Fibroblast of mammary gland (primary cell): ENCODE measurements at regions not wholly inside any gene's neighbourhood (a gene's known extent, or its start where the extent isn't known, plus 50 kb on each side); places are given as distances from the start of the nearest gene placed in this dataset.

Experiments
- DNase-seq: peaks from one replicate; pipeline ENCODE4 v3.0.0-alpha.2; 2010; ENCODE audit warnings: low read depth
- H3K4me3 ChIP-seq: 2 replicates; pipeline ENCODE4 v1.5.1; 2011; ENCODE audit warnings: low read depth, mild to moderate bottlenecking, low read length, moderate library complexity; ENCODE audit not compliant: control insufficient read depth
- TF ChIP-seq, protein P1 (sequence below): conservative IDR thresholded peaks from 2 replicates; pipeline ENCODE4 v1.5.1; 2011; ENCODE audit warnings: low read depth, low read length, inconsistent platforms; ENCODE audit not compliant: control insufficient read depth, insufficient read depth

DNA sequence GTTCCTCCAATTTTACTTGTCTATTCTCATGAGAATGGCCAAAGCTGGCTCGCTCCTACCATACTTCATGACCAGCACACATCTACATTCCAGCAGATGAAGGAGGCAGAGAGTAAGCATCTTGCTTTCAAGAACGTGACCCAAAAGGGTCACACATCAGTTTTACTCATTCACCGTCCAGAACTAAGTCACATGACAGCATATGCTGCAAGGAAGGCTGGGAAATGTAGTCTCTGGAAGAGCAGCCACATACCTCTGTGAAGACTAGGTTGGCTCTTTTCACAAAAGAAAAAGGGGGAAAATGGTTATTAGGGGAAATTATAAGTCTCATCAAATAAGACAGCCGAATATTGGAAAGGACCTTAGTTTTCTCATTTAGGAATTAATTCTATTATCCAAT is 835.3 kb downstream of the EPHA4 start:
- TF ChIP-seq, protein P1, sequence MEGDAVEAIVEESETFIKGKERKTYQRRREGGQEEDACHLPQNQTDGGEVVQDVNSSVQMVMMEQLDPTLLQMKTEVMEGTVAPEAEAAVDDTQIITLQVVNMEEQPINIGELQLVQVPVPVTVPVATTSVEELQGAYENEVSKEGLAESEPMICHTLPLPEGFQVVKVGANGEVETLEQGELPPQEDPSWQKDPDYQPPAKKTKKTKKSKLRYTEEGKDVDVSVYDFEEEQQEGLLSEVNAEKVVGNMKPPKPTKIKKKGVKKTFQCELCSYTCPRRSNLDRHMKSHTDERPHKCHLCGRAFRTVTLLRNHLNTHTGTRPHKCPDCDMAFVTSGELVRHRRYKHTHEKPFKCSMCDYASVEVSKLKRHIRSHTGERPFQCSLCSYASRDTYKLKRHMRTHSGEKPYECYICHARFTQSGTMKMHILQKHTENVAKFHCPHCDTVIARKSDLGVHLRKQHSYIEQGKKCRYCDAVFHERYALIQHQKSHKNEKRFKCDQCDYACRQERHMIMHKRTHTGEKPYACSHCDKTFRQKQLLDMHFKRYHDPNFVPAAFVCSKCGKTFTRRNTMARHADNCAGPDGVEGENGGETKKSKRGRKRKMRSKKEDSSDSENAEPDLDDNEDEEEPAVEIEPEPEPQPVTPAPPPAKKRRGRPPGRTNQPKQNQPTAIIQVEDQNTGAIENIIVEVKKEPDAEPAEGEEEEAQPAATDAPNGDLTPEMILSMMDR, result no peak
- DNase-seq, result peak; percentile 1
- H3K4me3 ChIP-seq, result no peak overlapping the region

DNA sequence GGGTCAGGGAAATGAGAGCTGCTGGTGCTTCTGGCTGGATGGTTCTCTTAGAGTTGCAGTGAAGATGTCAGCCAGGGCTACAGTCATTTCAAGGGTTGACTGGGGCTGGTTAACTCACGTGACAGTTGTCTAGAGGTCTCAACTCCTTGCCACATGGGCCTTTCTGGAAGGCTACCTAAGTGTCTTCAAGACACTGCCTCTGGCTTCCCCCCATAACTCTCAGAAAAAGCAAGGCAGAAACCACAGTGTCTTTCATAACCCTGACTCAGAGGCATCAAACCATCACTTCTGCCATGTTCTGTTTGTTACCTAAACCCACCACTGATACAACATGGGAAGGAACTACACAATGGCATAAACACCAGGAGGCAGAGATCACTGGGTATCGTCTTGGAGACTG is 828.9 kb downstream of the EPHA4 start:
- no peak for DNase-seq

DNA sequence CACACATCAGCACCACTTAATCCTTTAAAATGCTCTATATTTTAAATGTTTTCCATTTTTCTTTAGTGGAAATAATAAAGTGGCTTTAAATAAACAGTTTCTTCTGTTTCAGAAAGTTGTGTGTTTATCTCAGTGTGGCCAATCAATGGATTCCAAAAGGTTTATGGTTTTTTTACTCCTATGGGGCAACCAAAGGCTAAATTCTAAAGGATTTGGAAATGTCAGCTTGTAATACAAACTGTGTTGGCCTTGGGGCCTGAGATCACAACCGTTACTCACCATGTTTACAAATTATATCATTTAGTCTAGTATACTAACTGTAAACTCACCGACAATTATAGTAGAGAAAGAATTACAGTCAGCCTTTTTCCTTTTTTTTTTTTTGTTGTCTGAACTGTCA is 827.2 kb downstream of the EPHA4 start:
- TF ChIP-seq, protein P1, result no peak
- H3K4me3 ChIP-seq, result no peak overlapping the region
- DNase-seq, result no peak

More for the DNA sequence above, 828.9 kb downstream of the EPHA4 start:
- TF ChIP-seq, protein P1, result no peak
- no peak overlapping the region for H3K4me3 ChIP-seq

DNA sequence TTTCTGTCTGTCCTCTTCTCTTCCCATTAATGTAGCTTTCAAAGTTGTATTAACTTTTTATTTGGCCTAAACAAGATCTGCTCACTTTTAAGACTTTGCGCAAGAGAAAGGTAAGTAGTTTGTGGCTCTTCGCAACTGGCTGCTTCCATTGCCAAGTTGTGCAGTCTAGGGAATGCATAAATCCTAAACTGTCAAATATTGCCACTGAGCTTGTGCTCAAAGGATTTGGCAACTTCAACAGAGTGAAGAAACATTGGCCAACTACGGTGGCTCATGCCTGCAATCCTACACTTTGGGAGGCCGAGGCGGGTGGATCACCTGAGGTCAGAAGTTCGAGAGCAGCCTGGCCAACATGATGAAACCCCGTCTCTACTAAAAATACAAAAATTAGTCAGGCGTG is 826.4 kb downstream of the EPHA4 start:
- H3K4me3 ChIP-seq, result no peak overlapping the region
- TF ChIP-seq, protein P1, result no peak
- no peak for DNase-seq

DNA sequence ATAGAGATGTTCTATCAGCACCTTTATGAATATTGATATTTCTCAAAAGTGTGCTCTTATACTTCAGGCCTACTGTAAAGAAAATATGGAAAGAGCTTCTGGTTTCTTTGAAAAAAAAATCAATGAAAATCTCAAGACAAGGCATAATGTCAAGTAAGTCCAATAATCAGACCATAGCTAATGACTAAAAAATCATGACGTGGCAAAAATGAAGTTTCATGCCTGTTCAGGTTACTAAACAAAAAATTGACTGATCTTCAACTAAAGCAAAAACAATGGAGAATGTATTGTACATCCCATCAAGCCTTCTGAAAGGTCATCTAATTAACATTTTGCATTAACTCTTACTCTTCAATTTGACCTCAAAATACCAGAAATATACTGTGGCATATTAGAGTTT is 824.4 kb downstream of the EPHA4 start:
- DNase-seq, result no peak
- TF ChIP-seq, protein P1, result no peak
- no peak overlapping the region for H3K4me3 ChIP-seq

DNA sequence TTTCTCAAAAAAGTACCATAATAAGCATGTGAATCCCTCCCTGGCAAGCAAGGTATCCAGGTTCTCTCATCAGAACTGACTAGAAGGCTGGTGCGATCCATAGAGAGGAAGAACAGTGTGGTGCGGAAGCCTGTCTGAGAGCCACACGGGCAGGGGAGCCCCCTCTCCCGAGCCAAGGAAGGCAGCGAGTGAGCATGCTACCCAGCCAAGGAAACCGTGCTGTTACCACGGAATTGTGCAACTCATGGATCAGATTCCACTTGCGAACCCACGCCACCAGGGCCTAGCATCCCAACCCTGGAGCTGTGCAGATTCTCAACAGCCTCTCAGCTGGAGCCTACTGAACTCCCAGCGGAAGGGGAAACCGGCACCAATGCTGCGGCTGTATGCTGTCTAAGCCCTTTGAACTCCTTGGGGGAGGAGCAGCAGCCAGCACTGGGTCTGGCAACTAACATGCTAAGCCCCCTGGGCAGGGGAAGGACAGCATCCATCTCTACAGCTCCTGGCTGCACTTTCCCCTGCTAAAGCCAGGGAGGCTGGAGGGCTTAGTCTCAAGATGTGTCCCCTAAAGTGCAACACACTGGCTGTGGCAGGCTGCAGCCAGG is 823.1 kb downstream of the EPHA4 start:
- TF ChIP-seq, protein P1, result no peak
- DNase-seq, result no peak
- no peak overlapping the region for H3K4me3 ChIP-seq

DNA sequence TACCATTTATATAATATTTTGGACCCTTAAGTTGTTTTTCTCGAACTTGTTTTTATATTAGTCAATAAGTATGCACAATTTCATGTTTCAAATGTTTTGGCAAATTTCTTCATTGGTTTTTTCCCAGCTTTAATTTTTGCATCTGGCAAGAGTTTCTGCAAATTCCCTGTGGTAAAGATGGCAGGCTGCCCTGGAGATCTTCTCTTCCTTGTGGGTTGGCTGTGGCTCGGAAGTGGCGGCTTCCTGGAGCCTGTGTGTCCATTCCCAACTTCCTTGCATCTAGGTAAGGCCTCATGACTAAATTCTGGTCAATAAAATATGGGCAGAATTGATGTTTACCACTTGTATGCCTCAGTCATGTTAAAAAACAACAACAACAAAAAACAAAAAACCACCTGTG is 818.6 kb downstream of the EPHA4 start:
- no peak overlapping the region for H3K4me3 ChIP-seq
- no peak for DNase-seq
- TF ChIP-seq, protein P1, result no peak
